Skeletal muscle tissue (tissue), 3 donors: ENCODE measurements at regions not wholly inside any gene's neighbourhood (a gene's known extent, or its start where the extent isn't known, plus 50 kb on each side); places are given as distances from the start of the nearest gene placed in this dataset.

ENCODE experiments used
- H3K27ac ChIP-seq: one replicate; pipeline ENCODE4 v1.7.0; 2013; ENCODE audit warnings: mild to moderate bottlenecking, low read depth, low read length, inconsistent platforms
- H3K27me3 ChIP-seq, 3 donors: one replicate each; pipeline ENCODE4 v1.7.0; 2013; ENCODE audit warnings: low read length in 3 of 3; ENCODE audit not compliant: control insufficient read depth in 3 of 3, insufficient read depth in 3 of 3
- H3K36me3 ChIP-seq, 3 donors: one replicate each; pipeline ENCODE4 v1.7.0; 2013; ENCODE audit warnings: low read length in 3 of 3; ENCODE audit not compliant: control insufficient read depth in 3 of 3, insufficient read depth in 3 of 3
- H3K4me1 ChIP-seq, 3 donors: one replicate each; pipeline ENCODE4 v1.7.0; 2013; ENCODE audit warnings: low read length in 3 of 3, mild to moderate bottlenecking in 3 of 3; ENCODE audit not compliant: control insufficient read depth in 3 of 3, insufficient read depth in 3 of 3
- H3K4me3 ChIP-seq, 3 donors: one replicate each; pipeline ENCODE4 v1.7.0; 2013; ENCODE audit warnings: low read length in 3 of 3
- H3K9ac ChIP-seq, 3 donors: one replicate each; pipeline ENCODE4 v1.7.0; 2013; ENCODE audit warnings: low read length in 3 of 3, mild to moderate bottlenecking in 3 of 3, moderate library complexity in 2 of 3, low read depth in 1 of 3
- H3K9me3 ChIP-seq, 3 donors: one replicate each; pipeline ENCODE4 v1.7.0; 2013; ENCODE audit warnings: low read length in 3 of 3; ENCODE audit not compliant: control insufficient read depth in 3 of 3
- donor health status: Osteomylitis.

GRCh38 chr3:72300621-72301020, 515.7 kb upstream of the PROK2 start:
- H3K4me3 ChIP-seq: no peak overlapping the region
- no peak overlapping the region for H3K27ac ChIP-seq
- peaks cover 3 to 11% (median 5%) of the 10 kb centered on the region in 3 donors for H3K27me3 ChIP-seq
- no peaks in the 10 kb centered on the region for H3K36me3 ChIP-seq
- H3K9me3 ChIP-seq: no peaks in the 10 kb centered on the region
- H3K9ac ChIP-seq: no peak overlapping the region
- H3K4me1 ChIP-seq: peaks cover 7 to 14% (median 11%) of the 10 kb centered on the region in 3 donors

GRCh38 chr3:72299823-72300222, 514.9 kb upstream of the PROK2 start:
- Histone ChIP-seq H3K9me3 (no peaks in the 10 kb centered on the region), H3K4me1 (peaks cover 7 to 14% (median 11%) of the 10 kb centered on the region in 3 donors), H3K4me3 (no peak overlapping the region), H3K27me3 (peaks cover 3 to 6% (median 5%) of the 10 kb centered on the region in 3 donors), H3K27ac (no peak overlapping the region), H3K9ac (no peak overlapping the region), H3K36me3 (no peaks in the 10 kb centered on the region)

GRCh38 chr3:72299321-72299802, 514.4 kb upstream of the PROK2 start:
- H3K36me3 ChIP-seq: no peaks in the 10 kb centered on the region
- H3K27me3 ChIP-seq: peaks cover 2 to 6% (median 3%) of the 10 kb centered on the region in 3 donors
- H3K4me1 ChIP-seq: peaks cover 7 to 14% (median 11%) of the 10 kb centered on the region in 3 donors
- no peak overlapping the region for H3K27ac ChIP-seq
- H3K9me3 ChIP-seq: no peaks in the 10 kb centered on the region
- no peak overlapping the region for H3K9ac ChIP-seq
- H3K4me3 ChIP-seq: no peak overlapping the region

GRCh38 chr3:72298201-72299152, 513.5 kb upstream of the PROK2 start:
- H3K36me3 ChIP-seq: no peaks in the 10 kb centered on the region
- H3K9ac ChIP-seq: no peak overlapping the region
- H3K9me3 ChIP-seq: no peaks in the 10 kb centered on the region
- no peak overlapping the region for H3K4me3 ChIP-seq
- H3K4me1 ChIP-seq: peaks cover 7 to 11% (median 11%) of the 10 kb centered on the region in 3 donors
- no peak overlapping the region for H3K27ac ChIP-seq
- no peaks in the 10 kb centered on the region for H3K27me3 ChIP-seq

- Histone ChIP-seq H3K36me3 (no peaks in the 10 kb centered on the region), H3K4me3 (no peak overlapping the region), H3K27ac (no peak overlapping the region), H3K9me3 (no peaks in the 10 kb centered on the region), H3K4me1 (peaks cover 7 to 11% (median 11%) of the 10 kb centered on the region in 3 donors), H3K27me3 (peaks cover 0 to 4% (median 0%) of the 10 kb centered on the region in 3 donors), H3K9ac (no peak overlapping the region)
These were observed 512.5 kb upstream of the PROK2 start for GRCh38 chr3:72297481-72297880.

GRCh38 chr3:72296477-72297111, 511.6 kb upstream of the PROK2 start:
- H3K4me1 ChIP-seq: peaks cover 7 to 11% (median 11%) of the 10 kb centered on the region in 3 donors
- peaks cover under 1 to 5% (median 4%) of the 10 kb centered on the region in 3 donors for H3K27me3 ChIP-seq
- no peaks in the 10 kb centered on the region for H3K9me3 ChIP-seq
- H3K4me3 ChIP-seq: no peak overlapping the region
- H3K36me3 ChIP-seq: no peaks in the 10 kb centered on the region
- H3K27ac ChIP-seq: no peak overlapping the region
- no peak overlapping the region for H3K9ac ChIP-seq

- H3K36me3 ChIP-seq: no peaks in the 10 kb centered on the region
- no peak overlapping the region for H3K27ac ChIP-seq
- H3K27me3 ChIP-seq: peaks cover 4 to 11% (median 9%) of the 10 kb centered on the region in 3 donors
- H3K9me3 ChIP-seq: no peaks in the 10 kb centered on the region
- peaks cover 7 to 11% (median 11%) of the 10 kb centered on the region in 3 donors for H3K4me1 ChIP-seq
- no peak overlapping the region for H3K4me3 ChIP-seq
- no peak overlapping the region for H3K9ac ChIP-seq
These were observed 511.1 kb upstream of the PROK2 start for GRCh38 chr3:72295962-72296450.

GRCh38 chr3:72295276-72295961, 510.5 kb upstream of the PROK2 start:
- H3K9me3 ChIP-seq: no peaks in the 10 kb centered on the region
- no peaks in the 10 kb centered on the region for H3K36me3 ChIP-seq
- H3K4me1 ChIP-seq: peaks cover 7 to 11% (median 11%) of the 10 kb centered on the region in 3 donors
- H3K9ac ChIP-seq: no peak overlapping the region
- H3K4me3 ChIP-seq: no peak overlapping the region
- H3K27ac ChIP-seq: no peak overlapping the region
- H3K27me3 ChIP-seq: peaks cover 4 to 15% (median 9%) of the 10 kb centered on the region in 3 donors

- Histone ChIP-seq H3K4me1 (peaks cover 7 to 9% (median 8%) of the 10 kb centered on the region in 3 donors), H3K4me3 (no peak overlapping the region), H3K9ac (no peak overlapping the region), H3K9me3 (no peaks in the 10 kb centered on the region), H3K36me3 (no peaks in the 10 kb centered on the region), H3K27ac (no peak overlapping the region), H3K27me3 (peaks cover 10 to 34% (median 22%) of the 10 kb centered on the region in 3 donors)
These were observed 506.1 kb upstream of the PROK2 start for GRCh38 chr3:72290859-72291638.
